CD4-positive, alpha-beta T cell treated with Interleukin-10 for 1 hour (primary cell): ENCODE measurements at regions not wholly inside any gene's neighbourhood (a gene's known extent, or its start where the extent isn't known, plus 50 kb on each side); places are given as distances from the start of the nearest gene placed in this dataset.

Experiments used
- DNase-seq: peaks from one replicate; pipeline ENCODE4 v3.0.0-alpha.2; 2020

DNA sequence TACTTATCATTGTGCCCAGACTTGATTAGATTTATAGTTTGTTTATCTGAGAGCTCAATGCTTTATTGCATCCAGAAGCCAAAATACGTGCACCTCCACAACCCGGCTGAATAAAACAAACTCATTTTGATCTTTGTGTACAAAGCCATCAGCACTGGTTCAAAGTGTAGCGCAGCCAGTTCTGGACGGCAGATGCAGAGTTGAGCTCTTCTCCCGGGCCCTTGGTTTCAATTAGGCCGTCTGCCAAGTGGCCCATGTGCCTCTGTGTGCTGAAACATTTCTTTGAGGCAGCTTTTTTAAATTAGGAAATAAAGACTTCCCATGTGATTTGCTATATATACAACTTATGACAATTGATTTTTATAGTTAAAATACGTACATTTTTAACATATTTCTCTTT is 96.2 kb upstream of the RSPO3 start:
- no peak for DNase-seq

GRCh38 chr6:127023001-127023778 is 95.3 kb upstream of the RSPO3 start:
- no peak for DNase-seq

DNA sequence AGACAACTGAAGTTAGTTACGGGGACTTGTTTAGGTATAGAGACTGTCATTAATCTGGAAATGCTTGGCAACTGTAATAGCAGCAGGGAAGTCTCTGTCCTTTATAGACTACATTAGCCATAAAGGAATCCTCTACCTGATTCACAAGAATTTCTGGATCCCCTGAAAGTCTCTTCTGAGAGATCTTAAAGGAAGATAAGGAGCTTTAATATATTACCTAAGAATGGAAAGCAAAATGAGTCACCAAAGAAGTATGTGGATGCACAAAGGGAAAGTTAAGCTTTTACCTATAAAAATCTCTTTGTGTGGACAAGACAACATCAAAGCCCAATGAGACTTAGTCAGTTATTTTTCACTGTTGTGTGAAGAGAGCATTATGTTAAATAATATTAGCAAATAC is 92.2 kb upstream of the RSPO3 start:
- no peak for DNase-seq

DNA sequence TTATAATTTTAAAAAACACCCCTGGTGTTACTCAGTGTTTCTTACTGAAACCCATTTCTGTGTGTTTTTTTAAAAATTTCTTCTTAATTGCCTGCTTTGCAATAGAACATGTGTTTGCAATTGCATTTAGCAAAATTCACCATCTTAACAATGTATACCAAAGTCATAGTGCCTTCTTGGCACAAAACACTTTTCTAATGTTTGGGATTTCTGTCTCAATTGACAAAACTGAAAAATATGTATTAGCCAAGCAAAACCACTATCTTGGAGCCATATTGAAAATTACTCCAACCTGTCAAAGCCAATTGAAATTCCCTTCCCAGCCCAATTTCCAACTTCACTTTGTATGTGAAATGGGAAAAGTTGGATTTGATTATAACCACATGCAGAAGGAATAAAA is 88.4 kb upstream of the RSPO3 start:
- no peak for DNase-seq

- no peak for DNase-seq
Measured at GRCh38 chr6:127030836-127031235, 87.6 kb upstream of the RSPO3 start.

DNA sequence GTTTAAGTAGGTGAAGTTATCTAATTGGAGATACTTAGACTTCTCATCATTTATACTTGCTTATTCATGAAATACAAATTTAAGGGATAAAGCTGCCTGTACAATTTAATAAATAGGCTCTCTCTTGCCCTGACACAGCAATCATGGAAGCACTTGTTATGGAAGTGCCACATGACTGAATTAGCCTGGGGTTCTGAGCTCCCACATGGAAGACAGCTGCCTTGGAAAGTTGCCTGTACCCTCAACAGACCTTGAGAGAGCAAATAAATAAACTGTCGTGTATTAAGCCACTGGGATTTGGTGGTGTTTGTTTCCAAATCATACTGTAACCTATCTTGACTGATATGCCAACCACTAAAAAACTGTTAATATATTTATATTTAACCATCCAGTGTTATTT is 87.0 kb upstream of the RSPO3 start:
- DNase-seq, result no peak

DNA sequence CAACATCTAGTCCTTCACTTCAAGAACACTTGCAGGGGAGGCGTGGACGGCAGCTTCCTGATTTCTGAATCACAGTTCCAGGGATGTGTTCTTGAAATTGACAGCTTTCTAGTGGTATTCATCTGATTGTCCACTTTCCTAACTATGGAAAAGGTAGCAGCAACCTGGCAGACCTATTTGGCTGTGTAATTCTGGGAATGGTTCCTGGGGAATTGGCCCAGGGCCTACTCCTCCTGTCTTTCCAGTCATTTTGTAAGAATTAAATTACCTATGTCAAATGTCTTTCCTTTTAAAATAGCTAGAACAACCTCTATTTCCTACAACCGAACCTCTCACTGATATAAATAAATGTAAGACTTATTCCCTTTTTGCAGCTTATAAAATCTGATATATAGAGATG is 85.5 kb upstream of the RSPO3 start:
- DNase-seq, result no peak

GRCh38 chr6:127051571-127052260 is 66.8 kb upstream of the RSPO3 start:
- no peak for DNase-seq

DNA sequence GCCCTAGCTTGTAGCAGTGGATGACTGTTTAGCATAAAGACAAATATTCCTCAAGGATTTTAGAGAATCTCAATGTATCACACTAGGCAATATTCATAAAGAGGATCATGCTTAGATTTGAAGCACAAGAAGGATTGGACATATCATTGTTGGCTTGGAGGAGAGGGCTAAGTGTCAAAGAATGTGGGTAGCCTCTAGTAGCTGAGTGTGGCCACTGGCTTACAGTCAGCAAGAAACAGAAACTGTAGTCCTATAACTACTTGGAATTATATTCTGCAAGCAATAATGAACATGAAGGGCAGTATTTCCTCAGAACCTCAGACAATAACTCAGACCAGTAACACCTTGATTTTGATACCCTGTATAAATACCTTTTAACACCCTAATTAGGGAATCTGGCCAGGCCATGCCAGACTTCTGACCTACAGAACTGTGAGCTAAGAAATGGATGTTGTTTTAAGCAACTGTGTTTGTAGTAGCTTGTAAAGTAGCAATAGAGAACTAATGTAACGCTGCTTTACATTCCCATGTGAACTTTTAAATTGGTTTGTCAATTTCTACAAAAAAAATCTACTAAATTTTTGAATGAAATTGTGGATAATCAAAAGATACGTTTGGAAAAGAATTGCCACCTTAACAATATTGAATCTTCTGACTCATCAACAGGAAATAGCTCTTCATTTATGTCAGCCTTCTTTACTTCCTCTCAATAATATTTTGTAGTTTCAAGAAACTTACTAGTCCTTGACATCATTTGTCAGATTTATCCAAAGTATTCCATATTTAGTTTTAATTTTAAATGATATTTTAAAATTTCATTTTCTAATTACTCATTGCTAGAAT is 65.2 kb upstream of the RSPO3 start:
- no peak for DNase-seq

DNA sequence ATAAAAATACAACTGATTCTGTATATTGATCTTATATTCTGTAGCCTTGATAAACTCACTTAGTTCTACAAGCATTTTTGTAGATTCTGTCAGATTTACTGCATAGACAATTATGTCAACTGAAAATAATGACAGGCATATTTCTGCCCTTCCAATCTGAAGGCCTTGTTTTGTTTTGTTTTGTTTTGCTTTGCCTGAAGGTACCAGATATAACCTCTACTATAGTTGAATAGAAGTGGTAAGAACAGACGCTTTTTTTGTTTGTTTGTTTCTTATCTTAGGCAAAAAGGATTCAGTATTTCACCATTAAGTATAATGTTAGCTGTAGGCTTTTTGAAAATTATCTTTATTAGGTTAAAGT is 64.6 kb upstream of the RSPO3 start:
- no peak for DNase-seq

DNA sequence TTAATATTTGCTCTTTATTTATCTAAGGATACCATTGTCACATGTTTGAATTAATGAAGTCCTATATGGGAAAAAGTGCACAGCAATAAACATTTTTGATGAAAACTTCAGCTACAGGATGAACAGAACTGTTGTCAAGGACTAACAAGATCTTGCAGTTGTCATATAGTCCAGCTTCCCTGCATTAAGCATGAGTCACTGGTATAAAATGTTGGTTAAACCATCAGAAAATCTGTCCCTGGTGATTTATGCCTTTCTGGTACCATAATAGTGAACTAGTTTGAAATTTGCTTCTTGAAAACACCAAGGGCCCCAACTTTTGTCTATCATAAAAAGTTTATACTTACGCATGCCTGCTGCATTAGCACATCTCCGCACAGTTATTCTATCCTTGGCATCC is 60.4 kb upstream of the RSPO3 start:
- DNase-seq, result no peak

DNA sequence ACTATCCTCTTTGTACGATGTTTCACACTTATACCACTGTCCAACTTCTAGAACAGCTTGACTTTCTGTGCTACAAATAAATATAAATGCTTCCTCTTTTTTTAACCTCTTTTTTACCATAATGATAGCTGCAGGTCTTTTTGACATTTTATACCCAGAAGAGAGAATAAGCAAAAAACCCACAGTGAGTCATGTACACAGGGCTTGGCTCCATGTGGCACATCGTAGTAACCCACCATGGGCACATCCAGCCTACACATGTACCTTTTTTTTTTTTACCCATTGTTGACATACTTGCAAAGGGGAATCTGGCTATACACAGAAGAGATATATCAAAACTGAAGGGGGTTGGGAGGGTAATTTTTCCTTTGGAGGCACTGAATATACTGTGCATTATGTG is 59.5 kb upstream of the RSPO3 start:
- no peak for DNase-seq
